T follicular helper cell (primary cell): ENCODE measurements at regions not wholly inside any gene's neighbourhood (a gene's known extent, or its start where the extent isn't known, plus 50 kb on each side); places are given as distances from the start of the nearest gene placed in this dataset.
"Not testable (repeated sequence)": the region's sequence is repeated elsewhere in the genome, so short reads cannot be mapped to it uniquely, and the experiment has no call there.

Experiments
- DNase-seq: peaks from one replicate; pipeline ENCODE4 v3.0.0-alpha.2; 2020; ENCODE audit warnings: low read depth

- no peak for DNase-seq
Observed at GRCh38 chr19:33866696-33867095, 70.0 kb downstream of the KCTD15 start.

GRCh38 chr19:33868076-33868735 is 71.5 kb downstream of the KCTD15 start:
- no peak for DNase-seq

- DNase-seq = no peak
Observed at GRCh38 chr19:33868788-33869412, 72.2 kb downstream of the KCTD15 start.

GRCh38 chr19:33870298-33870932 is 73.7 kb downstream of the KCTD15 start:
- not testable (repeated sequence) for DNase-seq

GRCh38 chr19:33871605-33872004 is 74.9 kb downstream of the KCTD15 start:
- no peak for DNase-seq

- no peak for DNase-seq
Observed at GRCh38 chr19:33872445-33873320, 76.0 kb downstream of the KCTD15 start.

GRCh38 chr19:33875071-33875470 is 78.4 kb downstream of the KCTD15 start:
- no peak for DNase-seq

GRCh38 chr19:33876192-33876591 is 79.5 kb downstream of the KCTD15 start:
- no peak for DNase-seq

GRCh38 chr19:33878030-33878544 is 81.4 kb downstream of the KCTD15 start:
- DNase-seq = no peak

- no peak for DNase-seq
Observed at GRCh38 chr19:33878910-33879810, 82.5 kb downstream of the KCTD15 start.

GRCh38 chr19:33879818-33880575 is 83.3 kb downstream of the KCTD15 start:
- DNase-seq = no peak

GRCh38 chr19:33883859-33884519 is 87.3 kb downstream of the KCTD15 start:
- DNase-seq = no peak

- DNase-seq = no peak
Observed at GRCh38 chr19:33885236-33885635, 88.6 kb downstream of the KCTD15 start.

GRCh38 chr19:33887891-33888290 is 91.2 kb downstream of the KCTD15 start:
- DNase-seq = no peak

GRCh38 chr19:33888665-33889064 is 92.0 kb downstream of the KCTD15 start:
- no peak for DNase-seq

GRCh38 chr19:33890569-33890968 is 93.9 kb downstream of the KCTD15 start:
- DNase-seq = no peak

GRCh38 chr19:33891773-33892172 is 95.1 kb downstream of the KCTD15 start:
- no peak for DNase-seq

GRCh38 chr19:33894787-33895186 is 98.1 kb downstream of the KCTD15 start:
- DNase-seq = no peak

GRCh38 chr19:33895366-33895765 is 98.7 kb downstream of the KCTD15 start:
- no peak for DNase-seq
